ENCODE measurements at regions not wholly inside any gene's neighbourhood (a gene's known extent, or its start where the extent isn't known, plus 50 kb on each side); places are given as distances from the start of the nearest gene placed in this dataset.

GRCh38 chrX:39877905-39878304, 219.9 kb downstream of the BCOR start:
- TF ChIP-seq, protein P1, sequence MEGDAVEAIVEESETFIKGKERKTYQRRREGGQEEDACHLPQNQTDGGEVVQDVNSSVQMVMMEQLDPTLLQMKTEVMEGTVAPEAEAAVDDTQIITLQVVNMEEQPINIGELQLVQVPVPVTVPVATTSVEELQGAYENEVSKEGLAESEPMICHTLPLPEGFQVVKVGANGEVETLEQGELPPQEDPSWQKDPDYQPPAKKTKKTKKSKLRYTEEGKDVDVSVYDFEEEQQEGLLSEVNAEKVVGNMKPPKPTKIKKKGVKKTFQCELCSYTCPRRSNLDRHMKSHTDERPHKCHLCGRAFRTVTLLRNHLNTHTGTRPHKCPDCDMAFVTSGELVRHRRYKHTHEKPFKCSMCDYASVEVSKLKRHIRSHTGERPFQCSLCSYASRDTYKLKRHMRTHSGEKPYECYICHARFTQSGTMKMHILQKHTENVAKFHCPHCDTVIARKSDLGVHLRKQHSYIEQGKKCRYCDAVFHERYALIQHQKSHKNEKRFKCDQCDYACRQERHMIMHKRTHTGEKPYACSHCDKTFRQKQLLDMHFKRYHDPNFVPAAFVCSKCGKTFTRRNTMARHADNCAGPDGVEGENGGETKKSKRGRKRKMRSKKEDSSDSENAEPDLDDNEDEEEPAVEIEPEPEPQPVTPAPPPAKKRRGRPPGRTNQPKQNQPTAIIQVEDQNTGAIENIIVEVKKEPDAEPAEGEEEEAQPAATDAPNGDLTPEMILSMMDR (IDR thresholded peaks at IDR 0.05; ENCODE audit: low read depth, low read length, missing control alignments) = no peak
- no peak overlapping the region for H3K4me3 ChIP-seq (ENCODE audit: low read depth, low read length)
- in situ Hi-C loops (cut with HindIII; ENCODE audit: low sequenced_read_pairs) = no loop called here
- DNase-seq (ENCODE audit: low read depth) = no peak

- in situ Hi-C loops (cut with HindIII; ENCODE audit: low sequenced_read_pairs) = no loop called here
- H3K4me3 ChIP-seq (ENCODE audit: low read depth, low read length) = no peak overlapping the region
- DNase-seq (ENCODE audit: low read depth) = no peak
- TF ChIP-seq, protein P1 (IDR thresholded peaks at IDR 0.05; ENCODE audit: low read depth, low read length, missing control alignments) = no peak
Observed at GRCh38 chrX:39883666-39884065, 214.1 kb downstream of the BCOR start.

GRCh38 chrX:39886282-39886681, 211.5 kb downstream of the BCOR start:
- H3K4me3 ChIP-seq (ENCODE audit: low read depth, low read length) = no peak overlapping the region
- TF ChIP-seq, protein P1 (IDR thresholded peaks at IDR 0.05; ENCODE audit: low read depth, low read length, missing control alignments) = no peak
- no peak for DNase-seq (ENCODE audit: low read depth)
- in situ Hi-C loops (cut with HindIII; ENCODE audit: low sequenced_read_pairs) = no loop called here

GRCh38 chrX:39888730-39889129, 209.0 kb downstream of the BCOR start:
- no peak overlapping the region for H3K4me3 ChIP-seq (ENCODE audit: low read depth, low read length)
- TF ChIP-seq, protein P1 (IDR thresholded peaks at IDR 0.05; ENCODE audit: low read depth, low read length, missing control alignments) = no peak
- in situ Hi-C loops (cut with HindIII; ENCODE audit: low sequenced_read_pairs) = no loop called here
- no peak for DNase-seq (ENCODE audit: low read depth)

DNA sequence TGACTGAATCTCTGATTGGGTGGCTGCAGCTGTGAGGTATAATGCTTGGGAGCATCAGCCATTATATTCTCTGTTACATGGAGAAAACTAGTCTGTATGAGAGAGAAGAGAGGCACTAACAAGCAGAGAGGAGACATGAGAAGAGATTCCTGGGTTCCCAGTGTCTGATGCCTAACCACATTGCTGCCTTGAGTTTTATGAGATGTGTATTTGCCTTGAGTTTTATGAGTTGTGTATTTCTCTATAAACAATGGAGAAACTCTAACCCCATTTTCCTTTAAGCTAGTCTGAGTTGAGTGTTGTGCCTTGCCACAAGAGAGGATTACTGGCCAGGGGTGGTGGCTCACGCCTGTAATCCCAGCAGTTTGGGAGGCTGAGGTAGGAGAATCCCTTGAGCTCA, 208.1 kb downstream of the BCOR start:
- TF ChIP-seq, protein P1 (IDR thresholded peaks at IDR 0.05; ENCODE audit: low read depth, low read length, missing control alignments) = no peak
- in situ Hi-C loops (cut with HindIII; ENCODE audit: low sequenced_read_pairs) = no loop called here
- H3K4me3 ChIP-seq (ENCODE audit: low read depth, low read length) = no peak overlapping the region
- DNase-seq (ENCODE audit: low read depth) = no peak

GRCh38 chrX:39890807-39891206, 207.0 kb downstream of the BCOR start:
- in situ Hi-C loops (cut with HindIII; ENCODE audit: low sequenced_read_pairs) = no loop called here
- TF ChIP-seq, protein P1 (IDR thresholded peaks at IDR 0.05; ENCODE audit: low read depth, low read length, missing control alignments) = no peak
- no peak for DNase-seq (ENCODE audit: low read depth)
- H3K4me3 ChIP-seq (ENCODE audit: low read depth, low read length) = no peak overlapping the region

GRCh38 chrX:39891781-39892180, 206.0 kb downstream of the BCOR start:
- TF ChIP-seq, protein P1 (IDR thresholded peaks at IDR 0.05; ENCODE audit: low read depth, low read length, missing control alignments) = no peak
- no peak overlapping the region for H3K4me3 ChIP-seq (ENCODE audit: low read depth, low read length)
- in situ Hi-C loops (cut with HindIII; ENCODE audit: low sequenced_read_pairs) = no loop called here
- DNase-seq (ENCODE audit: low read depth) = no peak
